ENCODE measurements at regions not wholly inside any gene's neighbourhood (a gene's known extent, or its start where the extent isn't known, plus 50 kb on each side); places are given as distances from the start of the nearest gene placed in this dataset.

DNA sequence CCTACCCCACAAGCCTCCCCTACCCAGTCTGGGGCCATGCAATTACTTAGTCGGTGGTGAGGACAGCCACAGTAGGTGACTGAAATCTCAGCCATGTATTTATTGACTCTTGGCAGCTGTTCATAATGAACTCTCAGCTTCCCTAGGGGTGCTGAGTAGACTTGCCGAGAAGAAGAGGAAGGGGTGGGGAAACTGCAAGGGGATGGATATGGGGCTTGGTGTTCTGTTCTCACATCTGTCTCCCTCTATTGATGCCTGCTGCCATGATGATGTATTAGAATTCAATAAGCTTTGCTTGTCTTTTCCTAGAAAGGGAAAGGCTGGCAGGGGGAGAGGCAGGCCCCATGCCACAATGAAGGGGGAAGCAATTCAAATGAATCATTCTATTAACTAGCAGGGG is 112.9 kb downstream of the GP2 start:
- Histone ChIP-seq H3K36me3 (ENCODE audit: control insufficient read depth in 2 of 2, extremely low read depth in 1 of 2, insufficient read depth in 2 of 2, low read length in 2 of 2) (no peaks in the 10 kb centered on the region), H3K79me2 (ENCODE audit: control insufficient read depth, insufficient read depth, low read length) (no peaks in the 10 kb centered on the region), H3K9ac (ENCODE audit: control insufficient read depth, extremely low read depth, insufficient read depth, low read length) (no peak overlapping the region), H3K27me3 (ENCODE audit: control insufficient read depth, extremely low read depth, insufficient read depth, low read length) (no peaks in the 10 kb centered on the region), H3K4me2 (ENCODE audit: control insufficient read depth, extremely low read depth, insufficient read depth, low read depth, low read length) (no peak overlapping the region), H3K9me1 (ENCODE audit: control insufficient read depth, extremely low read depth, insufficient read depth, low read length) (no peaks in the 10 kb centered on the region), H3K9me3 (ENCODE audit: control insufficient read depth, low read depth, low read length) (peaks cover 2% of the 10 kb centered on the region), H3K4me1 (ENCODE audit: control insufficient read depth, extremely low read depth, insufficient read depth, low read length) (no peaks in the 10 kb centered on the region), H2AFZ (ENCODE audit: control insufficient read depth, low read length) (no peak overlapping the region), H3K27ac (ENCODE audit: control insufficient read depth, insufficient read depth, low read length) (no peak overlapping the region), H4K20me1 (ENCODE audit: control insufficient read depth, extremely low read depth, insufficient read depth, low read length) (no peaks in the 10 kb centered on the region), H3K4me3 (ENCODE audit: control insufficient read depth in 2 of 3, extremely low read depth in 1 of 3, insufficient read depth in 2 of 3, low read depth in 1 of 3, low read length in 3 of 3) (no peak overlapping the region)
- DNase-seq (ENCODE audit: low read depth, low spot score): no peak
- dilution Hi-C loops (cut with MboI; ENCODE audit: extremely low pct_ligation_motif_present, low sequenced_read_pairs): no loop called here
- no peak for FAIRE-seq
- TF ChIP-seq, protein P1, sequence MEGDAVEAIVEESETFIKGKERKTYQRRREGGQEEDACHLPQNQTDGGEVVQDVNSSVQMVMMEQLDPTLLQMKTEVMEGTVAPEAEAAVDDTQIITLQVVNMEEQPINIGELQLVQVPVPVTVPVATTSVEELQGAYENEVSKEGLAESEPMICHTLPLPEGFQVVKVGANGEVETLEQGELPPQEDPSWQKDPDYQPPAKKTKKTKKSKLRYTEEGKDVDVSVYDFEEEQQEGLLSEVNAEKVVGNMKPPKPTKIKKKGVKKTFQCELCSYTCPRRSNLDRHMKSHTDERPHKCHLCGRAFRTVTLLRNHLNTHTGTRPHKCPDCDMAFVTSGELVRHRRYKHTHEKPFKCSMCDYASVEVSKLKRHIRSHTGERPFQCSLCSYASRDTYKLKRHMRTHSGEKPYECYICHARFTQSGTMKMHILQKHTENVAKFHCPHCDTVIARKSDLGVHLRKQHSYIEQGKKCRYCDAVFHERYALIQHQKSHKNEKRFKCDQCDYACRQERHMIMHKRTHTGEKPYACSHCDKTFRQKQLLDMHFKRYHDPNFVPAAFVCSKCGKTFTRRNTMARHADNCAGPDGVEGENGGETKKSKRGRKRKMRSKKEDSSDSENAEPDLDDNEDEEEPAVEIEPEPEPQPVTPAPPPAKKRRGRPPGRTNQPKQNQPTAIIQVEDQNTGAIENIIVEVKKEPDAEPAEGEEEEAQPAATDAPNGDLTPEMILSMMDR (optimal IDR thresholded peaks at IDR 0.05 in 1 of 3, IDR thresholded peaks at IDR 0.05 in 1 of 3, conservative IDR thresholded peaks at IDR 0.05 in 1 of 3; ENCODE audit: extremely low read depth in 1 of 3, insufficient read depth in 2 of 3, low read length in 3 of 3): no peak

DNA sequence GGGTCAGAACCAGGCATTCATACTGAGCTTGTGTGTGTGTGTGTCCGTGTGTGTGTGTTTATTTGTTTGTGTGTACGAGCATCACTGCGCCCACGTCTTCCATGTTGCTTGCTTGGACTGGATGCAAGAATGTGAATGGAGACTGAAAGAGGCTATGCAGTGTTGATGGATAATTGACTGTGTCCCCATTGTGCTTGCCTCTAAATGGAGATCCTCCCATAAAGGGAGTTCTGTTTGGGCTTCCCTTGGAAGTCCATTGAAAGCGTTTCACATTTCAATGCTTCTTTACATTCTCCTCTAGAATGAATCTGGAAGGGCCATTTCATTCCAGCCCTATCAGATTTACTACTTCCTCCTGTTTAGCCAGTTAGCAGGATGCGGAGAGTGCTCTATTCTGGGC is 124.0 kb downstream of the GP2 start:
- no peak overlapping the region for H3K4me3 ChIP-seq (ENCODE audit: control insufficient read depth in 2 of 3, extremely low read depth in 1 of 3, insufficient read depth in 2 of 3, low read depth in 1 of 3, low read length in 3 of 3)
- H2AFZ ChIP-seq (ENCODE audit: control insufficient read depth, low read length): no peak overlapping the region
- DNase-seq (ENCODE audit: low read depth, low spot score) (no peak), FAIRE-seq (no peak)
- TF ChIP-seq, protein P1 (optimal IDR thresholded peaks at IDR 0.05 in 1 of 3, IDR thresholded peaks at IDR 0.05 in 1 of 3, conservative IDR thresholded peaks at IDR 0.05 in 1 of 3; ENCODE audit: extremely low read depth in 1 of 3, insufficient read depth in 2 of 3, low read length in 3 of 3): no peak
- TF ChIP-seq EZH2 (IDR thresholded peaks at IDR 0.05; ENCODE audit: low read length): no peak
- H3K9ac ChIP-seq (ENCODE audit: control insufficient read depth, extremely low read depth, insufficient read depth, low read length): no peak overlapping the region
- no peaks in the 10 kb centered on the region for H3K36me3 ChIP-seq (ENCODE audit: control insufficient read depth in 2 of 2, extremely low read depth in 1 of 2, insufficient read depth in 2 of 2, low read length in 2 of 2)
- no peaks in the 10 kb centered on the region for H3K9me3 ChIP-seq (ENCODE audit: control insufficient read depth, low read depth, low read length)
- no peak overlapping the region for H3K27ac ChIP-seq (ENCODE audit: control insufficient read depth, insufficient read depth, low read length)
- no peaks in the 10 kb centered on the region for H3K79me2 ChIP-seq (ENCODE audit: control insufficient read depth, insufficient read depth, low read length)
- no peaks in the 10 kb centered on the region for H3K4me1 ChIP-seq (ENCODE audit: control insufficient read depth, extremely low read depth, insufficient read depth, low read length)
- H3K9me1 ChIP-seq (ENCODE audit: control insufficient read depth, extremely low read depth, insufficient read depth, low read length): no peaks in the 10 kb centered on the region
- H3K27me3 ChIP-seq (ENCODE audit: control insufficient read depth, extremely low read depth, insufficient read depth, low read length): no peaks in the 10 kb centered on the region
- no peak overlapping the region for H3K4me2 ChIP-seq (ENCODE audit: control insufficient read depth, extremely low read depth, insufficient read depth, low read depth, low read length)
- dilution Hi-C loops (cut with MboI; ENCODE audit: extremely low pct_ligation_motif_present, low sequenced_read_pairs): no loop called here
- H4K20me1 ChIP-seq (ENCODE audit: control insufficient read depth, extremely low read depth, insufficient read depth, low read length): no peaks in the 10 kb centered on the region

All from keratinocyte (primary cell).